ENCODE measurements at regions not wholly inside any gene's neighbourhood (a gene's known extent, or its start where the extent isn't known, plus 50 kb on each side); places are given as distances from the start of the nearest gene placed in this dataset.

DNA sequence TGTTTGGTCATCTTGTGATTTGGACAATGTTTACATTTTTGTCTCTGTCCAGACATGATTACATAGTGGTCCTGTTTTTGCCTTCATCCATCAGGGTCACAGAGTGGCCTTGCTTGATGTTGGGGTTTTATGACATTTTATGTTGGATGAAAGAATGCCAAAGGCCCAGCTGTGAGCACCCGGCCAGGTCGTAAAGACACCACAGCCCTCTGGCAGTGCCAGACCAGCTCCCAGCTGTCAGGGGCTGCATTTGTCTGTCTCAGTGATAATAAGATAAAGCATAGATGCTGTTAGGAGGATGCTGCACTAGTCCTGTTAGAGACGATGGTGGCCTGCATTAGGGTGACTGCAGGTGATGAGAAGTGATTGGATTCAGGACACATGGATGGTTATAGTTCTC lies 117.5 kb downstream of the FAM174B start:
- H3K27me3 ChIP-seq: no peaks in the 10 kb centered on the region
- intact Hi-C loops (cut with DNase I): no loop called here
- H3K27ac ChIP-seq: no peak overlapping the region
- H3K4me1 ChIP-seq: no peaks in the 10 kb centered on the region
- TF ChIP-seq, protein P1, sequence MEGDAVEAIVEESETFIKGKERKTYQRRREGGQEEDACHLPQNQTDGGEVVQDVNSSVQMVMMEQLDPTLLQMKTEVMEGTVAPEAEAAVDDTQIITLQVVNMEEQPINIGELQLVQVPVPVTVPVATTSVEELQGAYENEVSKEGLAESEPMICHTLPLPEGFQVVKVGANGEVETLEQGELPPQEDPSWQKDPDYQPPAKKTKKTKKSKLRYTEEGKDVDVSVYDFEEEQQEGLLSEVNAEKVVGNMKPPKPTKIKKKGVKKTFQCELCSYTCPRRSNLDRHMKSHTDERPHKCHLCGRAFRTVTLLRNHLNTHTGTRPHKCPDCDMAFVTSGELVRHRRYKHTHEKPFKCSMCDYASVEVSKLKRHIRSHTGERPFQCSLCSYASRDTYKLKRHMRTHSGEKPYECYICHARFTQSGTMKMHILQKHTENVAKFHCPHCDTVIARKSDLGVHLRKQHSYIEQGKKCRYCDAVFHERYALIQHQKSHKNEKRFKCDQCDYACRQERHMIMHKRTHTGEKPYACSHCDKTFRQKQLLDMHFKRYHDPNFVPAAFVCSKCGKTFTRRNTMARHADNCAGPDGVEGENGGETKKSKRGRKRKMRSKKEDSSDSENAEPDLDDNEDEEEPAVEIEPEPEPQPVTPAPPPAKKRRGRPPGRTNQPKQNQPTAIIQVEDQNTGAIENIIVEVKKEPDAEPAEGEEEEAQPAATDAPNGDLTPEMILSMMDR (IDR thresholded peaks at IDR 0.05): no peak
- no peak for TF ChIP-seq POLR2A (IDR thresholded peaks at IDR 0.05)
- no peak for TF ChIP-seq POLR2AphosphoS5 (IDR thresholded peaks at IDR 0.05; ENCODE audit: insufficient read depth in 1 of 2, low read depth in 1 of 2)
- no peak for DNase-seq (ENCODE audit: extremely low spot score in 2 of 2)
- no peaks in the 10 kb centered on the region for H3K9me3 ChIP-seq
- no peaks in the 10 kb centered on the region for H3K36me3 ChIP-seq
- no peak overlapping the region for H3K4me3 ChIP-seq

DNA sequence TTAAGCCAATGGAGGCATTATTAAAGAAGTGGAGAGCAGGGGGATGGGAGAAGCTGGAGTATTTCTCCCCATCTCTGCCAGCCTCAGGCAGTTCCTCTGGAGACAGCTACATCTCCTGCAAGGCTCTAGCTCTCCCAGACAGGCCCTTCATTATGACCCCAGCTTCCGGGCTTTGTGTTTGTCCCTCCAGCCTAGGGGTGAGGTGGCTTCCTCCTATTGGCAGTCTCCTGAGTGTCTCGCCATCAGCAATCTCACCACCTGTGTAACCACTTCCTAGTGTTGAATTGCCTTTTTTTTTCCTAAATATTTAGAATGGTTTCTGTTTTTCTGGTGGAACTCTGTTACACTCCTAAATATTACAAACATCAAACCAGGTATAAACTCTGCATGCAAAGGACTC lies 122.3 kb downstream of the FAM174B start:
- no peak overlapping the region for H3K27ac ChIP-seq
- H3K4me1 ChIP-seq: no peaks in the 10 kb centered on the region
- H3K27me3 ChIP-seq: no peaks in the 10 kb centered on the region
- H3K36me3 ChIP-seq: no peaks in the 10 kb centered on the region
- intact Hi-C loops (cut with DNase I): no loop called here
- DNase-seq (ENCODE audit: extremely low spot score in 2 of 2): no peak
- no peak overlapping the region for H3K4me3 ChIP-seq
- TF ChIP-seq POLR2A (IDR thresholded peaks at IDR 0.05): no peak
- TF ChIP-seq POLR2AphosphoS5 (IDR thresholded peaks at IDR 0.05; ENCODE audit: insufficient read depth in 1 of 2, low read depth in 1 of 2): no peak
- TF ChIP-seq, protein P1 (IDR thresholded peaks at IDR 0.05): no peak
- no peaks in the 10 kb centered on the region for H3K9me3 ChIP-seq

DNA sequence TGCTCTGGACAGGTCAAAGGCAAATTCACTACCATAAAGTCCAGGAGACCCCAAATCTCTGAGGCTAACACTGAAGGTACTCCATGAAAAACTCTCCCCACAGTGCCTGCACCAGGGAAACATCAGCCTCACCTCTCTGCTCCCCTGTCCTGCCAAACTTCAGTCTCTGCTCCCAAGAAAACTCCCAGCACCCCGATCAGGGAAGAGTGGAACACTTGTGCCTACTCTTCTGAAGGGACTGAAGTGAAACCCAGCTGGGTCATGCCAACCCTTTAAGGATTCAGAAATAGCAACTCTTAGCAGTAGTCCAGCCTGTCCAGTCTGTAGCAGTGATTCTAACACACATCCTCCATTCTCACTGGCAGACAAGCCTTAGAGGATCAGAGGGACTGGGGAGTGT lies 124.2 kb downstream of the FAM174B start:
- intact Hi-C loops (cut with DNase I): no loop called here
- no peak overlapping the region for H3K4me3 ChIP-seq
- no peaks in the 10 kb centered on the region for H3K9me3 ChIP-seq
- no peaks in the 10 kb centered on the region for H3K4me1 ChIP-seq
- H3K36me3 ChIP-seq: no peaks in the 10 kb centered on the region
- H3K27ac ChIP-seq: no peak overlapping the region
- no peaks in the 10 kb centered on the region for H3K27me3 ChIP-seq
- DNase-seq (ENCODE audit: extremely low spot score in 2 of 2): no peak
- TF ChIP-seq POLR2A (IDR thresholded peaks at IDR 0.05) (no peak), POLR2AphosphoS5 (IDR thresholded peaks at IDR 0.05; ENCODE audit: insufficient read depth in 1 of 2, low read depth in 1 of 2) (no peak)

DNA sequence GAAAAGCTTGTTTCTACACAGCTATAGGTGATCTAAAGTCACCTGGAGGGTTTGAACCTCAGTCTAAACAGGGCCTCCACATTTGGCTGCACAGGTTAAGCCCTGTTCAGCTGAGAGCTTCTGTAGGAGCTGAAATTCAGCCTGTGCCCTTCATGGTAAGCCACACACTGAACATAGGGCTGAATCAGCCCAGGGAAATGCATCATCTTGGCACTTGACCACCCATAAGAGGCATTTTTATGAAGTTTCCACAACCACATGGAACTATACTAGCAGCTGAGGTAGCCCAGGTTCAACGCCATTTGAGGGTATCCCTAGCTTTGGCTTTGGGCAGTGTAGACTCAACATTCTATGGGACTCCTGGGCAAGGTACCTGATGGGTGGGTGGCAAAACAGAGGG lies 126.8 kb downstream of the FAM174B start:
- intact Hi-C loops (cut with DNase I): loop anchor here (10.0 kb wide), 1 partner anchor 156 kb away; no protein-coding TSS in a partner anchor
- no peak for TF ChIP-seq POLR2AphosphoS5 (IDR thresholded peaks at IDR 0.05; ENCODE audit: insufficient read depth in 1 of 2, low read depth in 1 of 2)
- no peak for TF ChIP-seq POLR2A (IDR thresholded peaks at IDR 0.05)
- TF ChIP-seq, protein P1 (IDR thresholded peaks at IDR 0.05): no peak
- DNase-seq (ENCODE audit: extremely low spot score in 2 of 2): no peak
- no peaks in the 10 kb centered on the region for H3K36me3 ChIP-seq
- no peaks in the 10 kb centered on the region for H3K27me3 ChIP-seq
- H3K4me3 ChIP-seq: no peak overlapping the region
- H3K27ac ChIP-seq: no peak overlapping the region
- H3K9me3 ChIP-seq: no peaks in the 10 kb centered on the region
- H3K4me1 ChIP-seq: no peaks in the 10 kb centered on the region

DNA sequence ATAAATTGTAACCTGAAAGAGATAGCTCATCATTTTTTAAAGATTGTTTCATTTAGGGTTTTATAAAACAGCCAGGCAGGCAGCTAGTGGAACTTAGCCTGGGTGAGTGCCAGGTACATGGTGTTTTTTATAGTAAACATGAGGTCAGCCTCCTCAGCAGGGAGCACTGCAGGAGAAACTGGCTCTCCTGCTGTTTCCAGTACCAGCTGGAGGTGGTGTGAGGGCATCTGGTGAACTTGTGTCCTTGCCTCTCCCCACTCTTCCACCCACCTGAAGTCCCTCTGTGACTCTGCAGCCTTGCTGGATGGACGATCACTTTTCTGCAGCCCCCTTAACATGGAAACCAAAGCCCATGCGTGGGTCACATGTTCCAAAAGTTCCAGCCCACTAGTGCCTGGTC lies 128.4 kb downstream of the FAM174B start:
- Histone ChIP-seq H3K4me1 (no peaks in the 10 kb centered on the region), H3K36me3 (no peaks in the 10 kb centered on the region), H3K27me3 (no peaks in the 10 kb centered on the region), H3K27ac (no peak overlapping the region), H3K4me3 (no peak overlapping the region), H3K9me3 (no peaks in the 10 kb centered on the region)
- intact Hi-C loops (cut with DNase I): loop anchor here (10.0 kb wide), 1 partner anchor 158 kb away; no protein-coding TSS in a partner anchor
- TF ChIP-seq POLR2A (IDR thresholded peaks at IDR 0.05): no peak
- no peak for DNase-seq (ENCODE audit: extremely low spot score in 2 of 2)

DNA sequence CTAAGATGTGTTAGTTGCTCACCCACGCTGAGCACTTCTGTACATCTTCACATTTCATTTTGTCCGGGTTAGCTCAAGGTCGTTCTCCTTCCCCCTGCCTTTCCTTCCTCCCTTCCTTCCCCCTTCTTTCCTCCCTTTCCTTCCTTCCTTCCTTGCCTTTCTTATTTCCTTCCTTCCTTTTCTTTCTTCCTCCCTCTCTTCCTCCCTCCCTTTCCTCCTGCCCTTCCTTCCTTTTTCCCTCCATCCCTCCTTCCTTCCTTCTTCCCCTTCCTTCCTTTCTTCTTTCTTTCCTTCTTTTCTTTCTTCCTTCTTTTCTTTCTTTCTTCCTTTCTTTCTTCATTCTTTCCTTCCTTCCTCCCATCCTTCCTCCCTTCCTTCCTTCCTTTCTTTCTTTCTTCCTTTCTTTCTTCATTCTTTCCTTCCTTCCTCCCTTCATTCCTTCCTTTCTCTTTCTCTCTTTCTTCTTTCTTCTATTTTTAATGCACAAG lies 129.8 kb downstream of the FAM174B start:
- no peak overlapping the region for H3K27ac ChIP-seq
- H3K27me3 ChIP-seq: no peaks in the 10 kb centered on the region
- intact Hi-C loops (cut with DNase I): loop anchor here (10.0 kb wide), 1 partner anchor 159 kb away; no protein-coding TSS in a partner anchor
- no peaks in the 10 kb centered on the region for H3K4me1 ChIP-seq
- no peaks in the 10 kb centered on the region for H3K9me3 ChIP-seq
- no peak overlapping the region for H3K4me3 ChIP-seq
- TF ChIP-seq POLR2A (IDR thresholded peaks at IDR 0.05): no peak
- no peak for TF ChIP-seq POLR2AphosphoS5 (IDR thresholded peaks at IDR 0.05; ENCODE audit: insufficient read depth in 1 of 2, low read depth in 1 of 2)
- TF ChIP-seq, protein P1 (IDR thresholded peaks at IDR 0.05): no peak
- DNase-seq (ENCODE audit: extremely low spot score in 2 of 2): no peak
- H3K36me3 ChIP-seq: no peaks in the 10 kb centered on the region
